VCaP (cell line): ENCODE measurements at regions not wholly inside any gene's neighbourhood (a gene's known extent, or its start where the extent isn't known, plus 50 kb on each side); places are given as distances from the start of the nearest gene placed in this dataset.
A peak's percentile ranks its signal among the peaks of the same experiment; 100 is the strongest.

Source experiments
- H3K27ac ChIP-seq: fragments of 450-650 bp; 2 replicates; pipeline ENCODE4 v1.5.1; 2017
- TF ChIP-seq, protein P1 (sequence below): fragments of 450-650 bp; conservative IDR thresholded peaks from 2 replicates; pipeline ENCODE4 v1.5.1; 2017; ENCODE audit warnings: mild to moderate bottlenecking, moderate library complexity

DNA sequence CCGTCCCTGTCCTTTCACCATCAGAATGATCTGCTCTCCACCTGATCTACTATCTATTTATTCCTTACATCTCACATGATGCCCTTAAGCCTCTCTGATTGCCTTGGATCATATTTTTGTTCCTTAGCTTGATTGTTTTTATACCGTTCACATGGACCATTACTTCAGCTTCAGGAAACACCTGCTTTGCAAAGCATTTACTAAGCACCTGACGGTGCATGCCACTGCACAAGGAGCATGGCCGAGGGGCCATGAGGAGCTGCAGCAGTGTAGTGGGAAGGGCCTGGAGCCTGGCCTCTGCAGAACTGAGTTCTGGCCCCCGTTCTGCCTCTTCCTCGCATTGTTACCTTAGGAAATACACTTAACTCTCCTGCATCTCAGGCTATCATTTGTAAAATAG is 124.1 kb upstream of the NDUFV2 start:
- no peak overlapping the region for H3K27ac ChIP-seq
- TF ChIP-seq, protein P1, sequence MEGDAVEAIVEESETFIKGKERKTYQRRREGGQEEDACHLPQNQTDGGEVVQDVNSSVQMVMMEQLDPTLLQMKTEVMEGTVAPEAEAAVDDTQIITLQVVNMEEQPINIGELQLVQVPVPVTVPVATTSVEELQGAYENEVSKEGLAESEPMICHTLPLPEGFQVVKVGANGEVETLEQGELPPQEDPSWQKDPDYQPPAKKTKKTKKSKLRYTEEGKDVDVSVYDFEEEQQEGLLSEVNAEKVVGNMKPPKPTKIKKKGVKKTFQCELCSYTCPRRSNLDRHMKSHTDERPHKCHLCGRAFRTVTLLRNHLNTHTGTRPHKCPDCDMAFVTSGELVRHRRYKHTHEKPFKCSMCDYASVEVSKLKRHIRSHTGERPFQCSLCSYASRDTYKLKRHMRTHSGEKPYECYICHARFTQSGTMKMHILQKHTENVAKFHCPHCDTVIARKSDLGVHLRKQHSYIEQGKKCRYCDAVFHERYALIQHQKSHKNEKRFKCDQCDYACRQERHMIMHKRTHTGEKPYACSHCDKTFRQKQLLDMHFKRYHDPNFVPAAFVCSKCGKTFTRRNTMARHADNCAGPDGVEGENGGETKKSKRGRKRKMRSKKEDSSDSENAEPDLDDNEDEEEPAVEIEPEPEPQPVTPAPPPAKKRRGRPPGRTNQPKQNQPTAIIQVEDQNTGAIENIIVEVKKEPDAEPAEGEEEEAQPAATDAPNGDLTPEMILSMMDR, result no peak

DNA sequence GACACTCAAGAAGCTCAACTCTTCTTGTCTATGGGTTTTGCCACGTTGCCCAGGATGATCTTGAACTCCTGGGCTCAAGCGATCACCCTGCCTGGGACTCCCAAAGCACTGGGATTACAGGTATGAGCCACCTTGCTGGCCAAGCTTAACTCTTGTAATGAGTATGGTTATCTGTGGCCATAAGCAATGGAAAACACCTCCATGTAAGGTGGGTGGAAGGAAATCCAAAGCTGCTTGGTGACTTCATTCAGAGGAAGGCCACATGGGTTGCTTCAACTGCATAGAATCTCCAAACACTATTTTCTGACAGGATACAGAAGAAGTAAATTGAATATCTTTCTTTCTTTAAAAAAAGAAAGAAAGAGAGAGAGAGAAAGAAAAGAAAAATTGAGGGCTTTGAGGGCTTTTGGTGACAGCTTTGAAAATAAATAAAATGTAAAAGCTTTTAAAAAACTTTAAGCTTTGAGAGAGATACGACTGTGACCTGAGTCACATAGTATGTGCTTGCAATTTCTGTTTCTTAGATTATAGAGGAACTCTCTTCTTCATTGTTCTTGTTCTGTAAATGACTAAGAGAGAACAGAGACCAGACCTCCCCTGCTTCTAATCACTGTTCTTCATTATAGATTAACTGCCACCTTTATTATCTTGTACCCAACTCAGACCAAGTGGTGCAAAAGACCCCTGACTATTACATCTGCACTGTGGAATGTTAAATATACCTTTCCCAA is 123.1 kb upstream of the NDUFV2 start:
- TF ChIP-seq, protein P1, result no peak
- no peak overlapping the region for H3K27ac ChIP-seq

DNA sequence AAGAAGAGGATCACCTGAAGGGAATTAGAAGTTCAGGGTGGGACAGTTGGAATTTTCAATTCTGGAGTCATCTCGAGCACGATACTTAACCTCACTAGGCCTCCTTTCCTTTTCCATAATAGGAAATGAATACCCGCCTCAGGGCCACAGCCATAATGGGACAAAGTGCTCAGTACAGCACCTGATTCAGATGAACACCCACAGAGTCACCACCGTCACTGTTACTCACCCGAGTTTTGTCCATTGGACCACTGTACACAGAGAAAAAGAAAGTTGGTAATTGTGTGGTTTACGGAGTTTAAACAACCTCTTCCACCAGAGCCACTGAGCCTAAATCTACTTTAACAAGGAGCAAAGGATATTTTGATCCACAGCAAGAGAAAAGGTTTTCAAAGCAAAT is 122.0 kb upstream of the NDUFV2 start:
- no peak overlapping the region for H3K27ac ChIP-seq
- TF ChIP-seq, protein P1, result no peak

DNA sequence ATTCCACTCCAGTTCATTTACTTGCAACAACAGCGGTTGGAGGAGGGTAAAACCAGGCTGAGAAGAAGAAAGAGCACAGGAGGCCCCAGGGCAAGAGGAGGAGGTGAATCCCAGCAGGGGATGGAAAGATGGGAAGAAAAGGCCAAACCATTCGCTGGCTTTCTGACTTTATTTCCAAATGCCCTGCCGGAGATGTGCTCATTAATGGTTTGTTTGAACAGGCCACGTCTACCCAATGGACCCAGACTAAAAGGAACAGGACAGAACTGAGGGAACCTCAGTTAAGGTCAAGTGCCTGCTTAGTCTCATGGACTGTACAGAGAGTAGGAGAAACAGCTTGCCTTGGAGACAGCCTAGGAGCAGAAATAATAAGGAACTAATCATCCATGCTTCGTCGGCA is 121.6 kb upstream of the NDUFV2 start:
- no peak overlapping the region for H3K27ac ChIP-seq
- TF ChIP-seq, protein P1, result no peak

DNA sequence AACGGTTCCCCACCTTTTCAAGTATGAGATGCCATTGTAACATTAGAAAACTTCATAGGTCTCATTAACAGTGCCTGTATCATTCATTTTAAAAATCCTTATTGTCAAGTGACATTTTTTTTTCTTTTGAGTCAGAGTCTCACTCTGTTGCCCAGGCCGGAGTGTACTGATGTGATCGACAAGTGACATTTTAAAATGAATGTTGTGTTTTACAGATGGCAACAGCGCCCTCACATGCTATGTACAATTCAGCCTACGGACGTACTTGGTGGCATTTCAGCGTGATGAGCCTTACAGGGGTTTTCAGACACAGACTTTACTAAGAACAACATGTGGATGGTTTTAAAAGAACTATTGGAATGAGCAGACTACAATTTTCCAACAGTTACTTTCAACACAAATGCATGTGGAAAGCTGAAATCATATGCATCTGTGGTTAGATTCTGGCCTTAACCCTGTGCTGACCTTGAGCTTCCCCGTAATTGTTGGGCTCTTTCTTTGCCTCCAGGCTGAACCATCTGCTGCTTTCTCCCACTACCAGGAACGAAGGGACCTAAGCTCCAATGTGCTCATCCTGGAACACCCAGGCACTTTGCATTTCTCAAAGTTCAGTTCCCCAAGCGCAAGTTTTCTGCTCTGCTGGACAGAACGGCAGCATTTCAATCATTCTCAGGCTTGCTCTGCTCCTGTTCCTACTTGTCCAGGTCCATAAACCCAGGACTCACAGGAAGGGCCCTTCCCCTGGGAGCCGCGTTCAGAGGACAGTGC is 119.9 kb upstream of the NDUFV2 start:
- H3K27ac ChIP-seq, result no peak overlapping the region
- TF ChIP-seq, protein P1, result peak; percentile 76

DNA sequence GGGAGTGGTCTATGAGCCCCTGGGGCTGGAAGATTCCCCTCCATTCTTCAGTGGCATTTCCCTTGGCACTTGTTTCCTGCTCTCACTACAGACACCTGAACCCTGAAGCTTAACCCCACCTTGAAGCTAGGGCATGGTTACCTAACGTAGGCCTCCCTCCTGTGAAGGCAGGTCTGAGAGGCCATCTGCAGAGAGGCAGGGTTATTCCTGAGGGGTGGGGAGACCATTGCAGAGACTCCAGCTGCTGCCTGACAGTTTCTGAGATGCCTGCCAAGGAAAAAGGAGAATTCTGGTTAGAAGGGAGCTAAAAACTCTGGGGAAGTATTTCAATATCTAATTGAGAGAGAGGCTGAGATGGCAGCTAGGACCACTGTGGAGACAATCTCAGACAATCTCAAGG is 119.3 kb upstream of the NDUFV2 start:
- TF ChIP-seq, protein P1, result no peak
- H3K27ac ChIP-seq, result no peak overlapping the region

DNA sequence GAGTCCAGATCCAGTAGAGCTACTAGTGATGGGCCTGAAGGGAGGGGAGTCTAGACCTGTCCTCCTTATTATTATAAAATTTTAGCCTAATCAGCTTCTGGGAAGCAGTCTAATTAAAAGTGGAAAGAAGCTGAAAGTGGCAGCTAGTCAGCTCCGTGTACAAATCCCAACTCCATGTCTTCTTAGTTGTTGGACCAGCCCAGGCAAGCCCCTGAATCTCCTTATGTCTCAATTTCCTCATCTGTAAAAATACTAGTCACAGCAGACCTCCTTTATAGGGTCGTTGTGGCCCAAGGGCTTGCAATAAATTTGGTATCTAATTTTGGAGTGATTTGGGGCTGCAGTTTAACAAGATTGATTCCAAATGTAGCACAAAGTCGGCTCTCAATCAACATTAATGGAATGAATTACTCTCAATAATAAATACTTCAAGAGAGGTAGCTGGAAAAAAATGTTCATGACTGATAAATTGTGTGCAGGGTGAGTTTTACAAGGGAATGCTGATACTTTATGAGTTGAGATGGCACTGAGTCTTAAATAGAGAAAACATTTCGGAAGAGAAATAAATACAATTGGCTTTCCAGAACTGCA is 118.3 kb upstream of the NDUFV2 start:
- TF ChIP-seq, protein P1, result no peak
- H3K27ac ChIP-seq, result no peak overlapping the region
